Right lobe of liver (tissue), 4 donors: ENCODE measurements at regions not wholly inside any gene's neighbourhood (a gene's known extent, or its start where the extent isn't known, plus 50 kb on each side); places are given as distances from the start of the nearest gene placed in this dataset.

Experiments
- POLR2A ChIP-seq: fragments of 450-650 bp; IDR thresholded peaks from one replicate; pipeline ENCODE4 v1.6.1; 2017; ENCODE audit warnings: antibody characterized with exemption, mild to moderate bottlenecking
- TF ChIP-seq, protein P1 (sequence below), 4 donors: fragments of 200-600 bp in 3 of 4; fragments of 450-650 bp in 1 of 4; IDR thresholded peaks; one replicate each; pipeline versions ENCODE4 v1.5.1 to v1.8.0; 2016 to 2022; ENCODE audit warnings: antibody characterized with exemption in 4 of 4, mild to moderate bottlenecking in 2 of 4
- donor health status: DM: no; HTN: no; CAD: no.
- donor health status: DM: no; HTN: no; CAD: no.
- donor health status: DM: no; HTN: yes; CAD: no.

DNA sequence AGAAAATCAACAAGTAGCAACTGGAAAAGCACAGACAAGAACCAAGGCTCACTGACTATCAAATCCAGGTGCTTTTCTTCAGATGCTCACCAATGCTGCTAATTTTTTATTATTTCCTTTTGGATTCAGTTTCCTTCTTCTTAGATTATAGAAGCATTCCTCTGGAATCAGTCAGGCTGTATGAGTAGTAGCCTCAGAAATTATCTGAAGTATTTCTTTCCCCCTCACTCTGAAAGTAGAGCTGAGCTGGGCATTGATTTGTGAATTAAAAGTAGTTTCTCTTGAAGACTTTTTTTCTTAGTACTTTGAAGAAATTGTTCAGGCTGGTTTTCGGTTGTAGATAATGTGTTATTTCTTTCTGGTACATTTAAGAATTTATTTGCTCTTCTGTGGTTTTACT is 273.7 kb downstream of the NOL4 start:
- TF ChIP-seq, protein P1, sequence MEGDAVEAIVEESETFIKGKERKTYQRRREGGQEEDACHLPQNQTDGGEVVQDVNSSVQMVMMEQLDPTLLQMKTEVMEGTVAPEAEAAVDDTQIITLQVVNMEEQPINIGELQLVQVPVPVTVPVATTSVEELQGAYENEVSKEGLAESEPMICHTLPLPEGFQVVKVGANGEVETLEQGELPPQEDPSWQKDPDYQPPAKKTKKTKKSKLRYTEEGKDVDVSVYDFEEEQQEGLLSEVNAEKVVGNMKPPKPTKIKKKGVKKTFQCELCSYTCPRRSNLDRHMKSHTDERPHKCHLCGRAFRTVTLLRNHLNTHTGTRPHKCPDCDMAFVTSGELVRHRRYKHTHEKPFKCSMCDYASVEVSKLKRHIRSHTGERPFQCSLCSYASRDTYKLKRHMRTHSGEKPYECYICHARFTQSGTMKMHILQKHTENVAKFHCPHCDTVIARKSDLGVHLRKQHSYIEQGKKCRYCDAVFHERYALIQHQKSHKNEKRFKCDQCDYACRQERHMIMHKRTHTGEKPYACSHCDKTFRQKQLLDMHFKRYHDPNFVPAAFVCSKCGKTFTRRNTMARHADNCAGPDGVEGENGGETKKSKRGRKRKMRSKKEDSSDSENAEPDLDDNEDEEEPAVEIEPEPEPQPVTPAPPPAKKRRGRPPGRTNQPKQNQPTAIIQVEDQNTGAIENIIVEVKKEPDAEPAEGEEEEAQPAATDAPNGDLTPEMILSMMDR (IDR thresholded peaks at IDR 0.05), result no peak
- no peak for TF ChIP-seq POLR2A
